Central memory CD8-positive, alpha-beta T cell (primary cell): ENCODE measurements at regions not wholly inside any gene's neighbourhood (a gene's known extent, or its start where the extent isn't known, plus 50 kb on each side); places are given as distances from the start of the nearest gene placed in this dataset.

ENCODE experiments used
- ATAC-seq: fragments of 150-1000 bp; cut with Tn5 transposase; replicated peaks from 2 replicates; pipeline ENCODE4 v1.10.0; 2022; ENCODE audit warnings: mild to moderate bottlenecking, moderate FRiP score, moderate number of reproducible peaks; ENCODE audit not compliant: poor library complexity, severe bottlenecking; ENCODE audit errors: extremely low read depth
- DNase-seq, 2 donors: peaks; one replicate each; pipeline ENCODE4 v3.0.0; 2021; ENCODE audit warnings: low spot score in 2 of 2
- H3K27ac Mint-ChIP-seq: one replicate; pipeline ENCODE4 v1.8.0; 2022; ENCODE audit warnings: low read depth, mild to moderate bottlenecking, moderate library complexity, mixed read lengths
- H3K27me3 Mint-ChIP-seq: one replicate; pipeline ENCODE4 v1.8.0; 2022; ENCODE audit warnings: mixed read lengths
- H3K36me3 Mint-ChIP-seq: one replicate; pipeline ENCODE4 v1.8.0; 2022; ENCODE audit warnings: mild to moderate bottlenecking, moderate library complexity, mixed read lengths; ENCODE audit not compliant: insufficient read depth
- H3K4me1 Mint-ChIP-seq: one replicate; pipeline ENCODE4 v1.8.0; 2022; ENCODE audit warnings: mixed read lengths
- H3K4me3 Mint-ChIP-seq: one replicate; pipeline ENCODE4 v1.8.0; 2022; ENCODE audit warnings: mild to moderate bottlenecking, moderate library complexity, mixed read lengths
- H3K9me3 Mint-ChIP-seq: one replicate; pipeline ENCODE4 v1.8.0; 2022; ENCODE audit warnings: mixed read lengths

DNA sequence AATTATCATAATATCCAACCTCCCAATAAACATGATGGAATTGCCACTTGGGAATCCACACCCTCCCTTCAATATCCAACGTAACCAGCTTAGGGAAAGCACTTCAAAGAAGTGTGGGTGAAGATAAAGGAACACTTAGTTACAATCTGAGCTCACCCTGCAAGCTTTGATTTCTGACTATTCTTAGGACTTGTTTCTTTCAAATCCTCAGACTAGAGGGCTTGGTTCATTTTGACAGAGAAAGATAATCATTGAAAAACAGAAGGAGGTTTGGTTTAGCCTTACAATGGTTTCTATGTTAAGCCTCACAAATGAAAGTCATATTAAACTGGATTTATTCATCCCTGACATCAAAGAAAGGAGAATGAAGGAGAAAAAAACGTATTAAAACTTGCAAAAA lies 57.9 kb upstream of the SYT13 start:
- Mint-ChIP-seq H3K27me3 (peaks cover 39% of the 10 kb centered on the region), H3K36me3 (peaks cover 2% of the 10 kb centered on the region), H3K9me3 (no peaks in the 10 kb centered on the region), H3K4me3 (no peak overlapping the region), H3K27ac (no peak overlapping the region), H3K4me1 (peaks cover 11% of the 10 kb centered on the region)
- ATAC-seq (no peak), DNase-seq (no peak)

DNA sequence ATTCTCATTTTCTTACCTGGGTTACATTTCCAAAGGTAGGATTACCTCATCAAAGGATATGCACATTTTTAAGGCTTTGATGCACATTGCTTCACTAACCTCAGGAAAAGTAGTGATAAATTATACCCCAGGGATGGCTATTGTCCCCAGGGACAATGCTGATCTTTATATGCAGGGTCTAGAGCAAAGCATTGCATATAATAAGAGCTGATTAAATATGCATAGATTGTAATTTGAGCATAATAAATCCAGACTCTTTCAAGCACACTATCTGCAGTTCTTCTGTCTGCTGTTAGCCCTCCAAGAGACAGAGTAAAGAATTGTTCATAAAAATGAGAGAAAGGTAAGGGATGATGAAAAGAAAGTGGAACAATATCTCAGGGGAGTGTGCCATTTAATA lies 57.3 kb upstream of the SYT13 start:
- no peak for DNase-seq
- Mint-ChIP-seq H3K4me1 (peaks cover 11% of the 10 kb centered on the region), H3K27me3 (peaks cover 39% of the 10 kb centered on the region), H3K4me3 (no peak overlapping the region), H3K36me3 (peaks cover 2% of the 10 kb centered on the region), H3K27ac (no peak overlapping the region), H3K9me3 (no peaks in the 10 kb centered on the region)
- ATAC-seq: no peak

DNA sequence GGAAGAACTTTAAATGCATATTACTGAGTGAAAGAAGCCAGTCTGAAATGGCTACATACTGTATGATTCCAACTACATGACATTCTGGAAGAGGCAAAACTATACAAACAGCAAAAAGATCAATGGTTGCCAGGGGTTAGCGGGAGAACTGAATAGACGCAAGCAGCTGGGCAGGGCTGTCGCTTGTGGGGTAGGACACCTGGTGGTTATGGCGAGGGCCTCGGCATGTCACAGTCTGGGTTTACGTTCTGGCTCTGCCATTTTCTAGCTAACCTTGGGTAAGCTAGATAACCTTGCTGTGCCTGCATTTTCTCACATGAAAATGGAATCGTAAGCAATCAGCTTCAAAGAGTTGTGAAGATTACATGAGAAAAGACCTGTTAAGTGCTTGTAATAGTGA lies 55.2 kb upstream of the SYT13 start:
- ATAC-seq: no peak
- Mint-ChIP-seq H3K9me3 (no peaks in the 10 kb centered on the region), H3K27ac (no peak overlapping the region), H3K4me3 (no peak overlapping the region), H3K36me3 (peaks cover 2% of the 10 kb centered on the region), H3K27me3 (peaks cover 46% of the 10 kb centered on the region), H3K4me1 (peaks cover 11% of the 10 kb centered on the region)
- no peak for DNase-seq

DNA sequence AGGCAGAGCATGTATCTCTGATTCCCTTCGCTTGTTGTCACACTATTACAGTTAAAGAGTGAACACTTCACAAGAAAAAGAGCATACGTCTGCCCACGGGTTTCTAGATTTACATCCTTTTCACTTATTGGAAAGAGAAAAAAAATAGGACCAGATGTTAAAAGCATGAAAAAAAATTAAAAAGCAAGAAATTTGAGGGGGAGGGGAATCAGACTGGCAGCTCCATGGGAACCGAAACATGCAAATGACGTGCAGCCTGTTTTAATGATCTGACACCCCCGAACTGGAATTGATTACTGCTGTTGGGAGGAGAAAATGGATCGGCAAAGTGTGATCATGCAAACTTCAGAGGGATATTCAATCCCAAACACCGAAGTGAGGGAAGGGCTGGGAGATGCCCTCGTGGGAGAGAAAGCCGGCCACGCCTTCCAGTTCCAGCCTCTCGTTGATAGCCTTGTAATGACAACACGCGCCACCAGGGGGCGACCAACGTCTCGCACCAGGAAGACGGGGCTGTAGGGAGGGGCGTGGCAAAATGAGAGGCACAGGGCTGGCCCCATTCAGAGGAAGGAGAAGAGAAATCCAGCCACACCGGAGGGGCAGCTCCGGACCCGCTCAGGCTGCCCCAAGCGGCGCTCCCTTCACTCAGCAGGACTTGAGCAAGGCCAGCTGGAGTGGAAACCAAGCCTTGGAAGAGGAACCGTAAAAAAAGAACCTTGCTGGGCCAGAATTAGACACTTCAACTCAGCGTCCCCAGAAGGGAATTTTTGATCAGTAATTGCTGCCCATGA lies 53.8 kb upstream of the SYT13 start:
- ATAC-seq: peak; percentile 99
- H3K27ac Mint-ChIP-seq: peak overlapping the region; percentile 24
- H3K36me3 Mint-ChIP-seq: peaks cover 2% of the 10 kb centered on the region

DNA sequence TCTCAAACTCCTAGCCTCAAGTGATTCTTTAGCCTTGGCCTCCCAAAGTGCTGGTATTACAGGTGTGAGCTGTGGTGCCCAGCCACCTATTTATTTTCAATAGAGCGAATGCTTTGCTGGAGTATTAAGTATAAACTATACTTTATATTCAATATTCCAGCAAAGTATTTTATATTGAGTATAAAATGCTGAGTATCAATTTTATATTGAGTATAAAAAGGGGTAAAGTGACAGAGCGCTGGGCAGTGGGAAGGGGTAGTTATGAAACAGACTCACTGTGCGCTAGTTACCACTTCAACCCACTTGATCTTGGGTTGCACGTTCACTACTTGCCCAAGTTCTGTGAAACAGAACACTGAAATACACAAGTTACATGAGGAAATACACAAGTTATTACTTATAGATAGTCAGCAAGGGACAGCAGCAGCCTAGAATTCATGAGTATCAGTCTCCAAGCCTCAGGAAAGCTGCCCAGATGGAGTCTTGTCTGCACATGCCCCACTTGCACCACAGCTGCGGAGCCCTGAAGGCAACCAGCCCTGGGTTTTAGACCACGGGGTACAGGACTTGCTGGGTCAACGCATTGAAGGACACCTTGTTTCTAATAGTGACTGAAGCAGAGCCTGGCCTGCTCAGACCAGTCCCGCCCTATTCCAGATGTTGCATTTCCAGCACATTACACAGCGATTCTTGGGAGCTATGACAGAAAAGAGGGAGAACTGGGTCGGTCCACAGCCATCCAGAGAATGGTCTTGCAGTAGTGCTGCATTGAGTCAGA lies 51.6 kb upstream of the SYT13 start:
- no peak overlapping the region for H3K4me3 Mint-ChIP-seq
- no peak overlapping the region for H3K27ac Mint-ChIP-seq
- ATAC-seq (no peak), DNase-seq (no peak)
- H3K36me3 Mint-ChIP-seq: peaks cover 2% of the 10 kb centered on the region
- no peaks in the 10 kb centered on the region for H3K9me3 Mint-ChIP-seq
- H3K27me3 Mint-ChIP-seq: peaks cover 18% of the 10 kb centered on the region
- peaks cover 11% of the 10 kb centered on the region for H3K4me1 Mint-ChIP-seq

More for the DNA sequence above, 53.8 kb upstream of the SYT13 start:
- H3K4me1 Mint-ChIP-seq: peaks cover 11% of the 10 kb centered on the region
- H3K9me3 Mint-ChIP-seq: no peaks in the 10 kb centered on the region
- H3K4me3 Mint-ChIP-seq: peak overlapping the region; percentile 41
- DNase-seq: peak; percentile 82 to 92
- H3K27me3 Mint-ChIP-seq: peaks cover 38% of the 10 kb centered on the region

DNA sequence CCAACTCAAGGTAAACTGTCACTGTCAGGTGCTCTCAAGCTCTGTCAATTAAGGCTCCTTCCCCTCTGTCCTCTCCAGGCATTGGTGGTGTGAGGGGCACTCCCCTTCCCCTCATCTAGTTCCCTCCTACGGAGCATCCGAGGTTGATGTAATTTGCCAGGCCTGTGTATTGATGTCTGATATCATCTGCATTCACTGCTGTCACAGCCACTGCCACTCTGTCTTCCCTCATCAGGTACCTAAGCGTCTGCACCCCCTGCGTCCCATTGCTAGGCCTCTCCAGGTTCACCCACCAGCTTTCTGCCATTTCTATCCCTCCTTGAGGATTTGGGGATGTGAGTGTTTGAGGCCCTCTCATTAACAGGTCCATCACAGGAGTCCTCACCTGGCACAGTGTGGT lies 50.0 kb upstream of the SYT13 start:
- DNase-seq: no peak
- peaks cover 22% of the 10 kb centered on the region for H3K27me3 Mint-ChIP-seq
- no peak overlapping the region for H3K4me3 Mint-ChIP-seq
- no peaks in the 10 kb centered on the region for H3K9me3 Mint-ChIP-seq
- no peak overlapping the region for H3K27ac Mint-ChIP-seq
- H3K36me3 Mint-ChIP-seq: peaks cover 2% of the 10 kb centered on the region
- peaks cover 11% of the 10 kb centered on the region for H3K4me1 Mint-ChIP-seq
- no peak for ATAC-seq
